GM12878 (cell line): ENCODE measurements at regions not wholly inside any gene's neighbourhood (a gene's known extent, or its start where the extent isn't known, plus 50 kb on each side); places are given as distances from the start of the nearest gene placed in this dataset.

Experiments used
- CREM ChIP-seq: IDR thresholded peaks from 2 replicates; pipeline ENCODE4 v1.6.1; 2014; ENCODE audit warnings: antibody characterized with exemption, low read depth
- CTCF ChIP-seq, 3 experiments: IDR thresholded peaks in 2 of 3; conservative IDR thresholded peaks in 1 of 3; 2 replicates each; pipeline ENCODE4 v1.5.1; 2011; ENCODE audit warnings: low read depth in 3 of 3, low read length in 3 of 3, mild to moderate bottlenecking in 3 of 3, control low read depth in 2 of 3, moderate library complexity in 2 of 3, inconsistent platforms in 1 of 3, mixed read lengths in 1 of 3; ENCODE audit not compliant: control insufficient read depth in 2 of 3, insufficient read depth in 1 of 3; ENCODE audit errors: extremely low read depth in 1 of 3
- E2F4 ChIP-seq: IDR thresholded peaks from 2 replicates; pipeline ENCODE4 v1.6.1; 2012; ENCODE audit warnings: low read depth, low read length, improper control_type of control experiment
- EZH2 ChIP-seq: IDR thresholded peaks from 2 replicates; pipeline ENCODE4 v1.6.1; 2012; ENCODE audit warnings: low read depth, mild to moderate bottlenecking, control low read depth, inconsistent platforms, low read length, borderline replicate concordance; ENCODE audit not compliant: control insufficient read depth
- JUND ChIP-seq: IDR thresholded peaks from 2 replicates; pipeline ENCODE4 v1.6.1; 2012; ENCODE audit warnings: low read depth, mild to moderate bottlenecking, low read length, improper control_type of control experiment, moderate library complexity
- MEF2A ChIP-seq: IDR thresholded peaks from 2 replicates; pipeline ENCODE4 v1.6.1; 2011; ENCODE audit warnings: low read depth, mild to moderate bottlenecking, low read length, moderate library complexity; ENCODE audit not compliant: insufficient read depth
- NR2F1 ChIP-seq: fragments of 450-650 bp; conservative IDR thresholded peaks from 2 replicates; pipeline ENCODE4 v1.6.1; 2017; ENCODE audit warnings: mild to moderate bottlenecking
- RBBP5 ChIP-seq: fragments of 200-600 bp; sonication (generic); conservative IDR thresholded peaks from 2 replicates; pipeline ENCODE4 v1.6.1; 2016
- SREBF1 ChIP-seq: IDR thresholded peaks from 2 replicates; pipeline ENCODE4 v1.6.1; 2012; ENCODE audit warnings: mild to moderate bottlenecking, low read length
- USF1 ChIP-seq: IDR thresholded peaks from 2 replicates; pipeline ENCODE4 v1.6.1; 2011; ENCODE audit warnings: borderline replicate concordance, low read depth, mild to moderate bottlenecking, moderate library complexity, mixed read lengths, low read length; ENCODE audit not compliant: insufficient read depth; ENCODE audit errors: extremely low read length
- ZNF217 ChIP-seq: fragments of 450-650 bp; IDR thresholded peaks from 2 replicates; pipeline ENCODE4 v1.6.1; 2017; ENCODE audit warnings: antibody characterized with exemption, mild to moderate bottlenecking
- ZZZ3 ChIP-seq: IDR thresholded peaks from 2 replicates; pipeline ENCODE4 v1.6.1; 2011; ENCODE audit warnings: low read depth; ENCODE audit not compliant: control insufficient read depth, insufficient read length

GRCh38 chr12:93288626-93289025, 89.1 kb upstream of the NUDT4 start:
- TF ChIP-seq NR2F1: no peak
- no peak for TF ChIP-seq CTCF (IDR thresholded peaks at IDR 0.05 in 2 of 3, conservative IDR thresholded peaks at IDR 0.05 in 1 of 3; ENCODE audit: control insufficient read depth in 2 of 3, extremely low read depth in 1 of 3, insufficient read depth in 1 of 3, low read depth in 3 of 3, low read length in 3 of 3)
- TF ChIP-seq USF1: no peak
- TF ChIP-seq JUND: no peak
- no peak for TF ChIP-seq CREM
- no peak for TF ChIP-seq EZH2
- no peak for TF ChIP-seq RBBP5
- no peak for TF ChIP-seq MEF2A
- no peak for TF ChIP-seq ZZZ3
- no peak for TF ChIP-seq ZNF217
- TF ChIP-seq SREBF1: no peak
- TF ChIP-seq E2F4: no peak
